Suppressor macrophage treated with lipopolysaccharide for 1 hour (primary cell): ENCODE measurements at regions not wholly inside any gene's neighbourhood (a gene's known extent, or its start where the extent isn't known, plus 50 kb on each side); places are given as distances from the start of the nearest gene placed in this dataset.

Experiments
- DNase-seq, 3 donors: peaks; one replicate each; pipeline ENCODE4 v3.0.0-alpha.2; 2020 to 2022

GRCh38 chr20:58162986-58163385 is 65.5 kb downstream of the ANKRD60 start:
- DNase-seq: no peak

GRCh38 chr20:58161192-58161591 is 67.3 kb downstream of the ANKRD60 start:
- no peak for DNase-seq

DNA sequence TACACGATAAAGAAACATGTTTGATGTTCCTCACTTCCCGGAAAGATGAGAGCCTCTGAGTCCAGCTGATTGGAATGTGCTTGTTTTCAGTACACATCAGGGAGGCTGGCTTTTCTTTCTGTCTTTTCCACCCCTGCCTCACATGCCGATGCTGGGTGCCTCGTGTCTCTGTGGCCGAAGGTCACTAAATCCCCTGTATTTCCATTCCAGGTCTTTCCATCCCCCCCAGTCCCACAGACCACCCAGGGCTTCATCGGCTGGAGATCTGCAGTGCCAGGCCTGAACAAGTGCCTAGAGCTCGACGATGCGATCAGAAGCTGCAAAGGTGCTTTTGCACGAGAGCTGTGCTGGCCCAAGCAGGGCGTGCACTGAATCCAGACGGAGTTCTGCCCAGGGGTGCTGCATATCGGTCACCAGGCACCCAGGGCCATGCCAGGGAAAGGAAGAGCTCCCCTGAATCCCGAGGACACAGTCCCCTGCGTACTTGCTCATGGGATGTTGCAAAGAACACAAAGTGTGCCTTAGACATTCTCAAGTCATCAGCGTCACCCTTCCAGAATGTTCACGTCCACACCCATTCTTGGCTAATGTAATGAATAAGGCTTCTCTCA is 67.9 kb downstream of the ANKRD60 start:
- DNase-seq: no peak

- DNase-seq: no peak
These were observed 73.1 kb downstream of the ANKRD60 start for GRCh38 chr20:58155148-58155925.

GRCh38 chr20:58154113-58154512 is 74.3 kb downstream of the ANKRD60 start:
- no peak for DNase-seq

- no peak for DNase-seq
These were observed 75.3 kb downstream of the ANKRD60 start for GRCh38 chr20:58153121-58153520.

DNA sequence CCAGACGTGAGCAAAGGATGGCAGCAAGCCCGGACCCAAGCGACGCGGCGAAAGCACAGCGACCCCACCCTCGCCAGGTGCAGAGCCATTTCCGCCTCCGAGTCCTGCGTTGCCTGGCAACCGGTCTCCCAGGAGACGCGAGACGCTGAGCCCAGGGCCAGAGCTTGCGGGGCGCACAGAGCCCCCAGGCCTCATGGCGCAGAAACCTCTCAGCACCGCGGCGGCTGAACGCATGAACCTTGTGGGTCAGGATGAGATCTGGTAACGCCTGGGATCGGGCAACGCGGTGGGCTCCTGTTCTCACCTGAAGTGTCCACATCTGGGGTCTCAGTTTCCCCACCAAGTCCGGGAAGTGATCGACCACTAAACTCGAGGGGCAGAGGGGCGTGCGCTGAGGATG is 77.7 kb downstream of the ANKRD60 start:
- no peak for DNase-seq

DNA sequence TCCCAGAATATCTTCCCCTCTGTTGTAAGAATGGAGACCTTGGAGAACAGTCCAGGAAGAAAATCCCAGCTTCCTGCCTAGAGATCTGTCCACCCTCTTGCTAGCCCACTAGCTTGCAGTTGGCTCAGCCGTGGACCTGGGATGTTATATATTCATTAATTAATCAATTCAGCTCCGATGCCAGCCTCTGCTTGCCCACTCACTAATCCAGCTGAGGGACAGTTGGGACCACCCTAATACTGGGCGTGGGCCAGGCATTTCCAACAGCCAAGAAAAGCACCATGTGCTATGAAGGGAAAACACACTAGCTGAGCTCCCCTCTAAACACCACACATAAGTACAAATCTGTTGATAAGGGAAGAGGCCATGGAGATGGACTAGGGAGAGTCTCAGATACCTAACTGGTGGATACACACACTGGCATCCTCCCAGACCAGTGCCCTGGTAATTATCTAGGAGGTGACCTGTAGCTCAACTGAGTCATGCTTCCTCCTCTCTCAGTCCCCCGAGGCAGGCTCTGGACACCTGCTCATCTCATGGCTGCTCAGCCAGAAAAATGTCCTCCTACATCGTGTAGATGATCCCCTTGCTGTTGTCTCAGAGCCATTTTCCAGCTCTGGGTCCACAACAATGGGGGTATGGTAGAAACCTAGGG is 78.9 kb downstream of the ANKRD60 start:
- DNase-seq: no peak

GRCh38 chr20:58148891-58149290 is 79.6 kb downstream of the ANKRD60 start:
- no peak for DNase-seq

DNA sequence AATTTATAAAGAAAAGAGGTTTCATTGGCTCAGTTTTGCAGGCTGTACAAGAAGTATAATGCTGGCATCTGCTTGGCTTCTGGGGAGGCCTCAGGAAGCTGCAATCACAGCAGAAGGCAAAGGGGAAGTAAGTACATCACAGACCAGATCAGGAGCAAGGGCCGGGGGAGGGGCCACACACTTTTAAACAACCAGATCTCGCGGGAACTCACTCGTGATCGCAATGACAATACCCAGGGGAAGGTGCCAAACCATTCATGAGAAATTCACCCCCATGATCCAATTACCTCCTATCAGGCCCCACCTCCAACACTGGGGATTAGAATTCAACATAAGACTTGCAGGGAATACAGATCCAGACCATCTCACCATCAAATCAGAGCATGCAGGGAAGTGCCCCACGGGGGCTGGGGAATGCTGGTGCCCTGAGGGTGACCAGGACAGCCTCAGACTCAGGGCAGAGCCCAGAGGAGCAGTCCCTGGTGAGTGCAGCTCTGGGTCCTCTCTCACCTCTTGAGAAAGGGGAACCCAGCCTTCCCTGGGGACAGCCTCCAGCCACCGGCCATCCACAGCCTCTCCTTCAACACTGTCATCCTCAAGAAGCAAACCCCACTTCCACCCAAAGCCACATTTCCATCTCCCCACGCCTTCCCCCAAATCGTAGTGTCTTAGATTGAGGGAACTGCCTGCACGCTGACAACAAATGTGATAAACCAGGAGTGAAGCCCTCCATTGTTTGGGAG is 80.7 kb downstream of the ANKRD60 start:
- DNase-seq: no peak

DNA sequence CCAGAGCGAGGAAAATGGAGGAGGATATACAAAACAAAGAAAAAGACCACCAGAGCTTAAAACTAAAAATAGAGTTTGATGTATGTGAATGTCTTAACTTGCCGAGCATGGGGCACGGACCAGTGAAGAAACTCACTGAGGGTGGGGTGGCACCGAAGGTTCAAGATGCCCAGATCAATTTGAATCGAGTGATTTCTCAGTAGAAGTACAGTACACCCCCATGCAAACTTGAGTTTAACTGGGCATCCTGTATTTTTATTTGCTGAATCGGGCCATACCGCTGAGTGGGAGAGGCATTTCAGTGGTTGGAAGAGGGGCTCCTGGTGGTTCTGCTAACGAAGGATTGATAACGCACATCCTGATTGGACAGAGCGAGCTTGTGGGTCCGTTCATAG is 81.7 kb downstream of the ANKRD60 start:
- DNase-seq: no peak

GRCh38 chr20:58146081-58146745 is 82.2 kb downstream of the ANKRD60 start:
- DNase-seq: no peak

DNA sequence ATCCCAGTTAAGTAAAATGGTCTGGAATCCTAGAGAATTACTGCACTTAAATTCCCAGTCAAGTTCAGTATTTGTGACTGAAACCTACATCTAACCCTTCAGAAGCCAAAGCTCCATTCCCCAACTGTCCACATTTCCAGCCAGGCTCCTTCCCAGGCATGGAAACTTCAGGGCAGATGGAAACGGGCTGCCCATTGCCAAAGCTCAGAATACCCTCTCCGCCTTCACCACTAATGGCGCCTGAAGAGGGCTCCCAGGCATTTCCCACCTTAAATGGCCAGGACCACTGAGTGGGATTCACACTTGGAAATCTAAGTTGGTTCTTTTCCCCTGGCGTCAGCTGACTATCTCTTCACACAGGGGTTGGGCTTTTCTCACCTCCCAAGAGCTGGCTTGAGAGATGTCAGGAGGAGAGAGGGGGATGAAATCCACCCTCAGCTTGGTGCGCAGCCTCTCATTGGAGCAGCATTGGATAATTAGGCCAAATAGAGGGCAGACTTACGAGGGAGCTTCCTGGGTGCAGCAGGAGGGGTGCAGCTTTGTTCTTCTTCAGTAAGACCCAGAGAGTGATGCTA is 82.9 kb downstream of the ANKRD60 start:
- no peak for DNase-seq

DNA sequence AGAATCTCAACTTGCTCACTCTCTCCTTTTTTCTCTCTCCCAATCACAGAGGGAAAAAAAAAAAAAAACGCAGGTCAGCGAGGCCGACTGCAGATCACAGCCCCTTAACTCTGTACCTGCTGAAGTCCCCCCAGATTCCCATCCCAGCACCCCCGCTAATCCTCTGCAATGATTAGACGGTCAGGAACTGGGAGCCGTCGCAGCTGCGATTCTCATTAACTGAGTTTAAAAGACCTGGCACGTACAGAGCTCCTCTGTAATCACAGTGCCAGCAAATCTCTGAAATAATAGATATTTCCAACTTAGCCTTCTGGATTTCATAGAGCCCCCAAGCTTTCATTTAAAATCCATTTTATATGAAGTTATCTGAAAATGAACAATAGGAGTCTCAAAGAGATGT is 84.4 kb downstream of the ANKRD60 start:
- no peak for DNase-seq

DNA sequence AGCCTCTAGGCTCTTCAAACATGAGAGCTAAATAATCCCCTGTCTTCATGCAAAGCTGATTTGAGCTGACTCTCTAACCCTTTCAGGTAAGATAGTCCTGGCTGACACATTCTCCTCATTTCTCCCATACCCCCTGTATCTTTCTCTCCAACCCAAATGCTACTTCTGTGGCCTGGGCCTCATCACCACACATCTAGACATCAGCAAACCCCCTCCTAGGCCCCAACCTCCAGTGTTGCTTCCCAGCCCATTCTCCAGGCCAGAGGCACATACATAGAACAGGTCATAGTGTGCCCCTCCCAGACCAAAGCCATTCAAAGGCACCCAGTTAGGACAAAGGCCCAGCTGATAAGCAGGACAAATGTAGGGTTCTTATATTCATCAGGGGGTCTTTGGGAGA is 84.9 kb downstream of the ANKRD60 start:
- no peak for DNase-seq

- DNase-seq: no peak
These were observed 85.6 kb downstream of the ANKRD60 start for GRCh38 chr20:58142843-58143185.

DNA sequence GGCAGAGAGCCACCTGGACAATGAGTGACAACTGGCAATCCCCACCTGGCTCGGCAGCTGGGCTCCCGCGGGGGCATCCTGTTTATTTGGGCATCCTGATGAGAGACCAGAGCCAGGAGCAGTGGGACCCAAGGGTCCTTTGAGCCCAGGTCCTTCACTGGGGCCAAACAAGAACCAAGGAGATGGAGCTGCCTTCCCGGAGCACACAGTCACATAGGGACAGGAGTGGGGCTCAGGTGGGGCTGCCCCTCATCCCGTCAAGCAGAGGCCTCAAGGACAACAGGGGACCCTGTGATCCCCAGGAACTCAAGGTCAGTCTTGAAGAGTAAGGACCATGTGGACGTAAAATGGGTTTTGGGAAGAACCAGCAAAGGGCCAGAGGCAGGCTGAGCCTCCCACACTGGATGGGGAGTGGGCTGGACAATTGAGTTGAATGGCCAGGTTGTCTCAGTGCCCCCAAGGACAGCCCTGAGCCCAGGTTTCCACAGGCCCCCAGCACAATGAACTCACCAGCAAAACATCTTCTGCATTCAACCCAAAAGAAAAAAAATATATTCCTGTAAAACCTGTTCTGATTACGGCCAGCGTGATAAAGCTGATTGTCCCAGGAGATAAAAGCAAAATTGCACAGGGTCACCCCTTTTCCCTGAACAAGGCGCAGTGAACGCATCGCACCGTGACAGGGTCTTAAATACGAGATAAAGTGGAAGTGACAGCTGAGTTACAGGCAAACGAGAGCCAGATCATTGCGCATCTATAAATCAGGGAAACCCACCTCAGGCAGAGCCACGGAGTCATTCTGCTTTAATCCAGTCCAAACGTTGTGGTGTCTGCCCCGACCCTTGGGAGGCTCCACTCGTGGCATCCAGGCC is 86.2 kb downstream of the ANKRD60 start:
- DNase-seq: no peak

DNA sequence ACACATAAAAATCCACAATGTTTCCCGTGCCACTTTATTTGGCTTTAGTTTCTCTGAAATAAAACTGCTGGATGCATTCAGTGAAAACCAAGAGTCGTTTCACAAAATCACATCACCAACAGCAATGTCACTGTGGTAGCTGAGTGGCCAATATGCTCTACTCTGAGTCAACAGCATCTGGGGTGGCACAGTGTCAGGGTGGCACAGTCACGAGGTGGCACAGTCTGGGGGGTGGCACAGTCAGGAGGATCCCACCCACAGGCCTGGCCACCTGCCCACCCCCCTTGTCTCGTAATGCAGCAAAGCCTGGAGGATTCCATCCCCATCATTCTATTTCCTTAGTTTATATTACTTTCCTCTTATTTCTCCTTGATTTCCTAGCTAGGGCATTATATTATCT is 87.0 kb downstream of the ANKRD60 start:
- no peak for DNase-seq

DNA sequence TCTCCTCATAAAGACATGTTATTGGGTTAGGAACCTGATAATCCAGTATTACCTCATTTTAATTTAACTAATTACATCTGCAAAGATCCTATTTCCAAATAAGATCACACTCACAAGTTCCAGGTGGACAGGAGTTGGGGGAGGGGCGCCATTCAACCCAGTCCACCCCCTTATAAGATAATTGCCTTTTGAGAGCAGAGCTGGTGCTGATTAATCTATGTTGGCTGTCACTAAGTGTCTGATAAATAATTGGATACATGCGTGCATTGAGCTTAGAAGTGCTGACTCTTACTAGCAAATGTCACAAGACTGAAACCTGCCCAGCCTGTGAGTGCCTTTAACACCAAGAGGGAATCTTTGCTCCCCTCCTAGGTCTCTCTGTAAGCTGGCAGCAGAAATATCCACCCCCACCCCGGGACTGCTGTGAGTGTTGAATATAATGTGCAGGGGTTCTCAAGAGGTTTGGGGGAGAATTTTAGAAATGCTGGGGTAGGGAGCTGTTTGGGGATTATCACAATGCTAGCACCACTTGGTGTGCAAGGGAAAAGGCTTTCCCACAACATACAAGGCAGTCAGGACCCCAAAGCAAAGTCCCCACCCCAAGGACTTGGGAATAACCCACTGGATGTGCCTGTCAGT is 87.5 kb downstream of the ANKRD60 start:
- DNase-seq: no peak

DNA sequence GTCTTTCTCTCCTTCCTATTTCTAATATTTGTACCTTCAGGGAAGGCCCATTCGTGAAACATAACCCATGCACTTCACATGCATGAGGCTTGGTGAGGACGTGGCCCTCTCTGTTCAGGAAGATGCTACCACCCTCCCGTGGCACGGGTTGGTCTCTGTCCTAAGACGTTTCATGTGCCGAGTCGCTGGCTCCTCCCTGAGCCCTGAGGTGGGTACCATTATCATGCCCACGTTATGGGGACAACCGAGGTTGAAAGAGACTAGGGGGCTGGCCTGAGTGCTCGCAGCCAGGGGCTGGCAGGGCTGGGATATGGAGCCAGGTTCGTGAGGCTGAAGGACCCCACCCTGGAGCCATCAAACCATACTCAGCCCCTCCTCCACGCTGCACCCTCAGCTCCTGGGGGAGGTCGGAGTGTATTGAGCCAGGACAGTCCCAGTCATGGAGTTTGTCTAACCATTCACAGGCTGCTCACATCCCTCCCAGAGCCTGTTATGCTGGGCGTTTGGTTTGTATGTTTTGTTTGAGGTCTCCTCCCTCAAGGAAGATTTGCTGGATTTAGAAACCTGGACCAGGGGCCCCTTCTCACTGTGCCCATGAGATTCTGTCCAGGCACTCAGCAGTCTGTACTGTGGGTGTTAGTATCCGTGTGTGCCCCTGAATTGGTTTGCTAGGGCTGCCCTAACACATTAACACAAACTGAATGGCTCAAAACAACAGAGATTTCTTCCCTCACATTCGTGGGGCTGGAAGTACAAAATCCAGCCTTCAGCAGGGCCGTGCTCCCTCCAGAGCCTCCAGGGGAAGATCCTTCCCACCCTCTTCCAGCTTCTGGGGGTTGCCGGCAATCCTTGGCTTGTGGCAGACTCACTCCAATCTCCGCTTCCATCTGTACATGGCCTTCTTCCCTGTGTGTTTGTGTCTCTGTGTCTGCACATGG is 88.3 kb downstream of the ANKRD60 start:
- DNase-seq: no peak
